Lower lobe of right lung (tissue), 2 donors: ENCODE measurements at regions not wholly inside any gene's neighbourhood (a gene's known extent, or its start where the extent isn't known, plus 50 kb on each side); places are given as distances from the start of the nearest gene placed in this dataset.

Experiments
- ATAC-seq, 2 donors: fragments of 200-7000 bp; cut with Tn5 transposase; one replicate each; pipeline ENCODE4 v1.9.1; 2020 to 2022; ENCODE audit warnings: mild to moderate bottlenecking in 2 of 2, moderate library complexity in 2 of 2
- DNase-seq: peaks from one replicate; pipeline ENCODE4 v3.0.0-alpha.2; 2020
- H3K27ac ChIP-seq: fragments of 200-600 bp; one replicate; pipeline ENCODE4 v1.8.0; 2022
- H3K27me3 ChIP-seq: fragments of 200-600 bp; one replicate; pipeline ENCODE4 v1.8.0; 2022; ENCODE audit warnings: low read depth
- H3K36me3 ChIP-seq: fragments of 200-600 bp; one replicate; pipeline ENCODE4 v1.8.0; 2022; ENCODE audit warnings: mild to moderate bottlenecking
- H3K4me1 ChIP-seq: fragments of 200-600 bp; one replicate; pipeline ENCODE4 v1.8.0; 2022
- H3K4me3 ChIP-seq: fragments of 200-600 bp; one replicate; pipeline ENCODE4 v1.8.0; 2022; ENCODE audit warnings: mild to moderate bottlenecking
- H3K9me3 ChIP-seq: fragments of 200-600 bp; one replicate; pipeline ENCODE4 v1.8.0; 2022
- CTCF ChIP-seq: fragments of 200-600 bp; IDR thresholded peaks from one replicate; pipeline ENCODE4 v1.8.0; 2022; ENCODE audit warnings: antibody characterized with exemption, mild to moderate bottlenecking
- intact Hi-C: fragments of 100-400 bp; cut with DNase I; formaldehyde crosslinking; loops from one replicate; pipeline ENCODE4 v1.11.0; 2022
- donor health status: DM: no; HTN: yes; CAD: no; lungs with severe emphysema.

GRCh38 chr10:123496375-123496774 lies 169.8 kb upstream of the GPR26 start:
- Histone ChIP-seq H3K4me1 (no peaks in the 10 kb centered on the region), H3K27me3 (peaks cover 6% of the 10 kb centered on the region), H3K9me3 (no peaks in the 10 kb centered on the region), H3K36me3 (no peaks in the 10 kb centered on the region), H3K4me3 (no peak overlapping the region), H3K27ac (no peak overlapping the region)
- ATAC-seq (no peak), DNase-seq (no peak)
- TF ChIP-seq CTCF: no peak
- intact Hi-C loops: no loop called here

GRCh38 chr10:123496996-123497660 lies 169.0 kb upstream of the GPR26 start:
- no peaks in the 10 kb centered on the region for H3K27me3 ChIP-seq
- TF ChIP-seq CTCF: no peak
- DNase-seq (no peak), ATAC-seq (no peak)
- intact Hi-C loops: no loop called here
- no peaks in the 10 kb centered on the region for H3K4me1 ChIP-seq
- no peaks in the 10 kb centered on the region for H3K36me3 ChIP-seq
- no peaks in the 10 kb centered on the region for H3K9me3 ChIP-seq
- H3K4me3 ChIP-seq: no peak overlapping the region
- H3K27ac ChIP-seq: no peak overlapping the region

- Histone ChIP-seq H3K4me1 (no peaks in the 10 kb centered on the region), H3K9me3 (no peaks in the 10 kb centered on the region), H3K4me3 (no peak overlapping the region), H3K27me3 (no peaks in the 10 kb centered on the region), H3K36me3 (no peaks in the 10 kb centered on the region), H3K27ac (no peak overlapping the region)
- no peak for TF ChIP-seq CTCF
- intact Hi-C loops: no loop called here
- no peak for DNase-seq
- ATAC-seq: no peak
Observed at GRCh38 chr10:123500110-123500509, 166.0 kb upstream of the GPR26 start.

GRCh38 chr10:123501148-123501547 lies 165.0 kb upstream of the GPR26 start:
- H3K9me3 ChIP-seq: no peaks in the 10 kb centered on the region
- no peaks in the 10 kb centered on the region for H3K27me3 ChIP-seq
- ATAC-seq (no peak), DNase-seq (no peak)
- TF ChIP-seq CTCF: no peak
- intact Hi-C loops: no loop called here
- H3K4me1 ChIP-seq: no peaks in the 10 kb centered on the region
- H3K27ac ChIP-seq: no peak overlapping the region
- no peak overlapping the region for H3K4me3 ChIP-seq
- H3K36me3 ChIP-seq: no peaks in the 10 kb centered on the region

GRCh38 chr10:123502983-123503382 lies 163.2 kb upstream of the GPR26 start:
- ATAC-seq (no peak), DNase-seq (no peak)
- no peak for TF ChIP-seq CTCF
- Histone ChIP-seq H3K9me3 (no peaks in the 10 kb centered on the region), H3K27me3 (no peaks in the 10 kb centered on the region), H3K36me3 (no peaks in the 10 kb centered on the region), H3K4me1 (no peaks in the 10 kb centered on the region), H3K27ac (no peak overlapping the region), H3K4me3 (no peak overlapping the region)
- intact Hi-C loops: no loop called here
